HG03378 (cell line): ENCODE measurements at regions not wholly inside any gene's neighbourhood (a gene's known extent, or its start where the extent isn't known, plus 50 kb on each side); places are given as distances from the start of the nearest gene placed in this dataset.
"Not testable (repeated sequence)": the region's sequence is repeated elsewhere in the genome, so short reads cannot be mapped to it uniquely, and the experiment has no call there.

Source experiments
- ATAC-seq: cut with Tn5 transposase; IDR thresholded peaks from one replicate; pipeline ENCODE4 v1.9.1; 2021; ENCODE audit warnings: mild to moderate bottlenecking, moderate library complexity; ENCODE audit not compliant: unreplicated experiment

DNA sequence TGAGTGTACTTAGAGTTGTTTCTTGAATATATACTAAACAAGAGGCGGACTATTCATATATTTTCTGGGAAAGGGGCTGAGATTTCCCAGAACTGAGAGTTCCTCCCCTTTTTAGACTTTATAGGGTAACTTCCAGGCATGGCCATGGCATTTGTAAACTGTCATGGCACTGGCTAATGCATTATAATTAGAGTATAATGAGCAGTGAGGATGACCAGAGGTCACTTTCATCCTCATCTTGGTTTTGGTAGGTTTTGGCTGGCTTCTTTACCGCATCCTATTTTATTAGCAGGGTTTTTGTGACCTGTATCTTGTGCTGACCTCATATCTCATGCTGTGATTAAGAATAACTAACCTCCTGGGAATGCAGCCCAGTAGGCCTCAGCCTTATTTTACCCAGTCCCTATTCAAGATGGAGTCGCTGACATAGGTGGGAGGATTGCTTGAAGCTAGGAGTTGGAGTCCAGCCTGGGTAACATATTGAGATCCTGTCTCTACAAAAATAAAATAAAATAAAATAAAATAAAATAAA, 91.4 kb downstream of the MOBP start:
- no peak for ATAC-seq

DNA sequence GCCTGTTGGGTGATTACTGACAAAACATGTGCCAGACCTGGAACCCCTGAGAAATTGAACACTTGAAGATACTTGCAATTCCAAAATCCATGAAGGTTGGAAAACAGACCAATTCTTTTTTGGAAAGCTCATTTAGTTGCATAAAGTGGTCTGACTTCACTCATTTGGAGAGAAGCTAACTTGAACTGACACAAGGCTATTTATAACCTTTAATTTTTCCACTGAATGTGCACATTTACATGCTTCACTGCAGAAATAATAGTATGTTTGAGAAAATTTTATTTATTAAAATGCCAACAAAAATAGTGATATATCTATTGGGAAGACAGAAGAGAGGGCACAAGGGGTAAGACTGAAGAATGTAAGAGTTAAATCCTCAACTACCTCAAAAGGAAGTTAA, 92.1 kb downstream of the MOBP start:
- no peak for ATAC-seq

DNA sequence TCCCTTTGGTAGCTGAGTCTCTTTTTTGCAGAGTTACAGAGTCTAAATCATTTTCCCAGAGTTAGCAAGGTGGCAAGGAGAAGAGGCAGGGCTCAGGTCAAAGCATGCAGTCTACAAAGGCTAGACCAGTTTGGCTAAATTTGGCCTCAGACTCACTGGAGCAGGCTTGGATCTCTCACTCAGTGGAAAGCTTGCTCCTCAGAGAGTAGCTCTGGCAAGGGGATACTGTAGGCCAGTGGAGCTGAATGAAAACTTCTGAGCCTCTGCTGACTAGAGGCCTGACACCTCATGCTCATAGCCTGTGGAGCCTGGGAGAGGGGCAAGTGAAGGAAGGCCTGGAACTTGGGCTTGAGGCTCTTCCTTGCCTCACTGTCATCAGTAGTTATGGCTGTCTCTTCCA, 101.0 kb downstream of the MOBP start:
- no peak for ATAC-seq

DNA sequence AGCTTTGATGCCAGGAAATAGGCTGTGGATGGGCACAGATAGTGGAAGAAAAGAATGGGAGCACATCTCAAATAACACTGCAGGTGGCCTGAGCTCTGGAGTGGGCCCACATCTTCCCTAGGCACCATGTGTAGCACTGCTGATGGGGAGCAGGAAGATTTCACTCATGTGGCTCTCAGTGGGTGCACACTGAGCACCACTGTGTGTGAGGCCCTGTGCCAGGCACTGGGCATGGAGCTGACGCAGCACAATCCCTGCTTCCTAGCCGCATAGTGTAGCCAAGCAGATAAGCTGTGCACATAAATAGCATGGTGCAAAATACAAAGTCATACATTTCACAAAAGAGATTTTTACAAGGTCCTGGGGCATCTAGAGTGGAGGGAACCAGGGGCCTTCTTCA, 101.6 kb downstream of the MOBP start:
- ATAC-seq: no peak

DNA sequence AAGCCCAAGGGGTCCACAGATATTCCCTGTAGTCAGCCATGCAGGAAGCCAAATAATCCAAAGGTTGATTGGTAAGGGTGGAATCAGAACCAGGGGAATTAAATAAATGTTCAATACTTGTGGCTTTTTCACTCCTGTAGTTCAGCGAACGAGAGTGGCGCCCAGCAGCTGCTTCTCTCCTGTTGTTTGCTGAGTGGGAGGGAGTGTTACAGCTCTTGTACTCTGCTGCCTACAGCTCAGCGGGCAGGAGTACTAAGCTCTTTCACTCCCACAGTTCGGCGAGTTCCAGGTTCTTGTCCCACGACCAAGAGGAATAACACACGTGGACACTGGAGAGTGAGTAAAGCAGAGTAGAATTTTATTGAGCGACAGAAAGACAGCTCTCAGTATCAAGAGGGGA, 105.9 kb downstream of the MOBP start:
- ATAC-seq: no peak

DNA sequence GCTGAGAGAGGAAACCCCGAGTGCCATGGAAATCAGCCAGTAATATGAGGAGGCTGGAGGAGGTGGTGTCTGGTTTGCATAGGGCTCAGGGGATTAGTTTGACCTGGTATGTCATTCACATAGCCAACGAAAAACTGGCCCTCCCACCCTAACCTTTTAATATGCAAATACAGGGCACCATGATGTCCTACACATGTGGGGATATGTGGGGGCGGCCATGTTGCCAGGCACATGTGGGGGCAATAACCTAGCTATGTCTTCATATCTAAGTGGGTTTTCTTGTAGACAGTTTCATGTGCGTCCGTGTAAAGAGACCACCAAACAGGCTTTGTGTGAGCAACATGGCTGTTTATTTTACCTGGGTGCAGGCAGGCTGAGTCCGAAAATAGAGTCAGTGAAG, 110.1 kb downstream of the MOBP start:
- ATAC-seq: no peak

DNA sequence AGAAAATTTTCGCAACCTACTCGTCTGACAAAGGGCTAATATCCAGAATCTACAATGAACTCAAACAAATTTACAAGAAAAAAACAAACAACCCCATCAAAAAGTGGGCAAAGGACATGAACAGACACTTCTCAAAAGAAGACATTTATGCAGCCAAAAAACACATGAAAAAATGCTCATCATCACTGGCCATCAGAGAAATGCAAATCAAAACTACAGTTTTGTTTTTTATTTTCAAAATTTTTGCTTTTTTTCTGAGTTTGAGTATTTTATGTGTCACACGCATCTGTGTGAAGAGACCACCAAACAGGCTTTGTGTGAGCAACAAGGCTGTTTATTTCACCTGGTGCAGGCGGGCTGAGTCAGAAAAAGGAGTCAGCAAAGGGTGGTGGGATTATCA, 118.7 kb downstream of the MOBP start:
- not testable (repeated sequence) for ATAC-seq

DNA sequence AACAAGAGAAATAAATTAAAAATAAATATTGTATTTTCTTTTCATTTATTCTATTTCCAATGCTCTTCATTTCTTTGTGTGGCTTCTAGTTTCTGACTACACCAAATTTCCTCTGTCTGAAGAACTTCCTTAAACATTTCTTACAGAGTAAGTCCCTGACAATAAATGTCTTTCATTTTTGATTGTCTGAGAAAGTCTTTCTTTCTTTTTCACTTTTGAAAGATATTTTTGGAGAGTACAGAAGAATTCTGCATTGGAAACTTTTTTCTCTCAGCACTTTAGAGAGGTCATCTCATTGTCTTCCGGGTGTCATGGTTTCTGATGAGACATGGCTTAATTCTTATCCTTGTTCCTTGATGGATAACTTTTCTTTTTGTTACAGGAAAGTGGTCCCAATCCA, 119.6 kb downstream of the MOBP start:
- ATAC-seq: no peak

DNA sequence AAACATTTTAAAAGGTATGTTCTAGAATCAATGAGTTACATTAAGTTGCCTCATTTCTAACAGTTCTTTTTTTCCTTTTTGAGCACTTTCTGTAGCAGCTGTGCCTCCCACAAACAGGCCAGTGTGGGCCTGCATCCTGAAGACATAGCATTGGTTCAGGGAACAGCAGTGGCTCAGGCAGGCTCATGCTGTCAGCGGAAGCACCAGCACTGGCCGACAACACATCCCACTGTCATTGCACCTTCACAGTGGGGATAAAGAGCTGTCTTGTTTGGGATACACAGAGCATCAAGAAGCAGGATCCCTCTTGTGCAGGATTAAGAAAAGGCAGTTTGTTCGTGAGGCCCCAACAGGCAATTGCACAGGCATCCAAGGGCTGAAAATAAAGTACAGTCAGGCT, 123.3 kb downstream of the MOBP start:
- no peak for ATAC-seq

DNA sequence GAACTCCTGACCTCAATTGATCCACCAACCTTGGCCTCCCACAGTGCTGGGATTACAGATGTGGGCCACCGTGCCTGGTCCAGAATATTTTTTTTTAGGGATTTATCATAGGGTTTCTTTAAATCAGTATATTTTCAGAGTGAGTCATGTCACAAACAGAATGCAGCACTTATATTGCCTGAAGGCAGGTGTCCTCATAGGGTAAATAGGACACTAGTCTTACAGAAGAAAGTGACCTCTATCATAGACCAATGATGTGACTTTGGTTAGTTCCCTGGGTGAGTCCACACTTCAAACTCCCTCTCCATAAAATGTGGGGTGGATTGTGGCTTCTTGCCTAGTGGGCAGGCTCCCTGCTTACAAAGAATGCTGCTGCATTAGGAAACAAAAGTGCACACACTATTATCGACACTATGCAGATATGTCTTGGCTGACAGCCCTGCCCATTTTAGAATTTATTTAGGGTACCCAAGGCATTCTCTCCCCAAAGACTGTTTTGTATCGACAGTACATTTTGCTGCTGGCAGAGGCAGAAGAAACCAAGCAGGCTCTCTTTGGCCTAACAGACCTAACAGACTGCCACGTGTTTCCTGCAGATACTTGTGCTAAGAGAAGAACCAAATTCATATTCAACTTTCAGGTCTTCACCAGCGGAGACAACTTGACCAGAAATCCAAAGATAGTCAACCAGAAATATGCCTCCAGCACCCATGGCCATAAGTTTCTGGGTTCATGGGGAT, 125.0 kb downstream of the MOBP start:
- ATAC-seq: no peak

DNA sequence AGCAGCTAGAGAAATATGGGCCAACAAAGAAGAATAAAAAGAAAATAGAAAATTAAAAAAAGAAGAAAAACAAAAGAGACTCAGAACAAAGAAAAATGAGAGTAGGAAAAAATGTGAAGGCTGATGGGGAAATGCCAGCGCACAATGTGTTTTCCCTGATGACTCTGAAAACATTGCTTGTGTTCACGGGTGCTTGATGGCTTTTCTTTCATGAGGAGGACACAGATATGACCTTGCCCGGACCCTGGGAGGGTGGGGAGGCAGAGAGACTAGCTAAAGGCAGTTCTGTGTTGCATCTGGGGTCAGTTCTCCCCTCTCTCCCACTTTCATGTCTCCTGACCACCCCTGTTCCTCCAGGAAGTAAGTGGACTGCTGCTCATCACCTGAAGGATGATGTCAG, 125.9 kb downstream of the MOBP start:
- no peak for ATAC-seq

DNA sequence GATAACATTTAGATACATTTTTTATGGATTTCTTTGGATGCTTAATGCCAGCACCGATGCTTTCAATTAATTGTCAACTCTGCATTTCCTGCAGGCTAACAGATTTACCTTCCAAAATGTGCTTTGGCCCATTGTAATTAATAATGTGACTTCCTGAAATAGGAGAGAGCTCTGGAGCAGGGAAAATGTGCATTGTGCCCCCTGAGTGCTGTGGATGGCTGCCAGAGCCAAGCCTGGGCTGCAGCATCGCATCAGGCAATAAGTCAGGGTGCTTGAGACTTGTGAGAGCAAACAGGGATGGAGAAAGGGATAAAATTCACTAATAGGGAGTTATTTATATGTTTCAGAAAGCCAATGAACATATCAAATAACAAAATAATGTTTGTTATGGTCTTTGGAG, 133.8 kb downstream of the MOBP start:
- ATAC-seq: no peak

DNA sequence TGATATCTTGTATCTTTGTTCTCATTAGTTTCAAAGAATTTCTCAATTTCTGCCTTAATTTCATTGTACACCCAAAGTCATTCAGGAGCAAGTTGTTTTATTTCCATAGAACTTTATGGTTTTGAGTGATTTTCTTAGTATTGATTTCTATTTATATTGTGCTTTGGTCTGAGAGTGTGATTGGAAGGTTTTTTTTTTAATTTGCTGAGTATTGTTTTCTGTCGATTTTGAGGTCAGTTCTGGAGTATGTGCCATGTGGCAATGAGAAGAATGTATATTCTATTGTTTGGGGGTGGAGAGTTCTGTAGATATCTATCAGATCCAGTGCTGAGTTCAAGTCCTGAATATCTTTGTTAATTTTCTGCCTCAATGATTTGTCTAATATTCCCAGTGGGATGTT, 138.4 kb downstream of the MOBP start:
- ATAC-seq: no peak

DNA sequence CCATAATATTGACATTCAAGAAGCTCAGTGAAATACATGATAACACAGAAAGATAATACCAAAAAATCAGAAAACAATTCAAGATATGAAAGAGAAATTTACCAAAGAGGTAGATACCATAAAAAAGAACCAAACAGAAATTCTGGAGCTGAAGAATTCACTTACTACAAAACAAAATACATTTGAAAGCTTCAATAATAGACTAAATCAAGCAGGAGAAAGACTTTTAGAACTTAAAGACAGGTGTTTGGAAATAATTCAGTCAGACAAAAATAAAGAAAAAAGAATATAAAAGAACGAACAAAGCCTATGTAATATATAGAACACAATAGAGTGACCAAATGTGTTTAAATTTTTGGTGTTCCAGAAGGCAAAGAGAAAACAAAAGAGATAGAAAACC, 158.7 kb downstream of the MOBP start:
- no peak for ATAC-seq

DNA sequence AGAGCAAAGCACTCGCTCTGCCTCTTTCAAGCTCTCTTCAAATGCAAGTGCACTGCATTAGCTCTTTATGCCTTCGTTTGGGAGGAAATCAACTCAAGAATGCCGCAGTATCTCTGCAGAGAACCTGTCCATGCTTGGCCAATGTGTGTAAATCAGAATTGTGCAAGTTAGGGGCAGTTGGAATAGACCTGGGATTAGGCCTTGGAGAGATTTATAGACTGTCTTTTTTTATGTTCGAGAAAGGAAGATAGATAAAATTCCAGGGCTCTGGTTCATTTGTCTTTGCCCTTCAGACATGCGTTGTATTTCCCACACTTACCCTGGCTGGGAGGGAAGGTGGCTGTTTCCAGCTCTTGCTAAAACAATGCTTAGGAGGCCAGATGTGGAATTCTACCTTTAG, 163.7 kb downstream of the MOBP start:
- ATAC-seq: no peak

DNA sequence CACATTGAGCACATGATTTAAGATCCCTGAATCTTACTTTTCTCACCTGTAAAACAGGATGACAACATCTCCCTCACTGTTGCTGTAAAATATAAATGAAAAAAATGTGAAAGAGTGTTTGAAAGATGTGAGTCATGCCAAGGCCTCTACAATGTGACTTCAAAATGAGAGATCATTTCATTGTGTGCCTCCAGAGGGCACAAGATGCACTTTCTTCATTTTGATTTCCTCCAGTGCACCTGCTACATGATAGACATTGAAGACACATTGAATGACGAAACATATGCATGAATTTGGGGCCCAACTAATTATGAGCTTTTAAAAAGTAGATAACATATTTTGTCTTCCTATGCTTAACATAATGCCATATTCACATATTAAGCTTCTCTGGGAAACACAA, 170.3 kb downstream of the MOBP start:
- ATAC-seq: no peak

DNA sequence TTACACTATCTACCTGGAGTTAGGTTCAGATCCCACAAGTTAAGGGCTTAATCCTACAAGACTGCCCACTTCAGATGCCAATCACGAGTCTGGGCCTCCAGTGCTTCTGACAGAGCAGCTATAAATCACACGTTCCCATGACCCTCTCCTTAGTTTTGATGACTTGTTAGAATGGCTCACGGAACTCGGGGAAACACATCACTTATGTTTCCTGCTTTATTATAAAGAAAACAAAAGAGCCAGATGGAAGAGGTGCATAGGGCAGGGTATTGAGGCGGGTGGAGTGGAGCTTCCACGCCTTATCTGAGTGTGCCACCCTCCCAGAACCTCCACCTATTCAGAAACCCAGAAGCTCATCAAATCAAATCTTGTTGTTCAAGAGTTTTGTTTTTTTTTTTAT, 170.8 kb downstream of the MOBP start:
- ATAC-seq: no peak

DNA sequence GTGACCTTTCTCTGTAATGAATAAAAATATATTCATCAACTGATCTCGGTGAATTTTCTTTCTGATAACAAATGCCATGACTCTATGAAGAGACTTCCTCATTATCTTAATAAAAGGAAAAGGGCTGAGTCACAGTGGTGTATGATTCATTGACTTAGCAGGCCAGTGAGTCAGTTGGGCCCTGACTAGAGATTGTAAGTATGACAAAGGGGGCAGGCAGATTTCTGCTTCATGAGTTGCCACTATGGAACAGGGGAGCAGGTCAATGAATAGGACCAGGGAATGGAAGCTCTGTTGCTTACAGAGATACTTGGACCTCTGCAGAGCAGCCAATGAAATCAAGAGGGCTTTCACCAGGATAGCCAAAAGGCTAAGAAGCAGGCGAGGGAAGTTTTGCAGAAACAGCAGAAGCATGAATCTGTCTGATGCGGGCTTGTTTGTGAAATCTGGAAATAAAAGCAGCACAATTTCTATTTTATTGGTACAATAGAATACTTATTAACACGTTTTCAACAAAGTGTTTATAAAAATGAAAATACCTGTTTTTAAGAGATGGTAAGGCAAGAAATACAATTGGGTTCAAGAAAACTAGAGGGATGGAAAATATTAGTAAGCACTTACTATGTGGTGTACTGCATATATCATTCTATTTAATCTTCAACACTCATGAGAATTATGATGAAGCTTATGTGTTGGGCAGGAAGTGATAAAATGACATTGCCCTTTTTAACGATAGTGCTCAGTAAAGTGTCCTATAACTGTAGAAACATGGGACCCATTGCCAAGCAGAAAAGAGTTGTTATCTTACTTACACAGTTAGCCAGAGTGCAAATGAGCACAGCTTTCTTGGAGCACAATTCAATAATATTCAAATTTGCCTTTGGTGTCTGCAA, 169.8 kb upstream of the MYRIP start:
- ATAC-seq: peak; percentile 51

DNA sequence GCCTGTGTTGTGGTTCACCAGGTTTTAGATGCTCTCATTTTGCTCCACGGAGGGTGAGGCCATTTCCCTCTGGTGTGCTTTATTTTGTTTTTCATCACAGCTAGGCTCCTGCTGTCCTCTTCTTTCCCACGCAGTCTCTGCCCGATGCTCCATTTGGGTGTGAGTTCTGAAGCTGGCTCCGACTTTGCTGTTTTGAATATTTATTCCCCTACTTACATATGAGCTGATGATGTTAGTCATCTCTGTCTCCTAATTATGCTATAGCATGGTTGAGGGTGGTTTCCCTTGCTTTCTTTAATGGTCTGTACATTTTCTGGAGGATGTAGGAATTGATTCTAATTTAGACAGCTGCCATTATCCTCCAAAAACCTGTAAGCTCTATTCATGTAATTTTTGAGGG, 168.1 kb upstream of the MYRIP start:
- no peak for ATAC-seq

DNA sequence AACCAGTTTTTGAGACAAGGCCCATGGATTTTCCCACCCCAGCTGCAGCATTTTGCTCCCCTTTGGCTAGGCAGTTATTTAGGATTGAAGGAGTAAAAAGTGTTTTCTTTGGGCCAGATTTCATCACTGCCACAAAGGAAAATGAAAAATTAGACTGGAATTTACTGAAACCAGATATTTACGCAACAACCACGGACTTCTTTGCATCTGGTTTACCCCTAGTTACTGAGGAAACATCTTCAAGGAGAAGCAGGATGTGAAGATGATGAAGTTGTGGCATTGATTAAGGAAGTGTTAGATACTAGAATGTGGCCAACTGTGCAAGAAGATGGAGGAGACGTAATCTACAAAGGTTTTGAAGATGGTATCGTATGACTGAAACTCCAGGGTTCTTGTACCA, 165.2 kb upstream of the MYRIP start:
- ATAC-seq: no peak

DNA sequence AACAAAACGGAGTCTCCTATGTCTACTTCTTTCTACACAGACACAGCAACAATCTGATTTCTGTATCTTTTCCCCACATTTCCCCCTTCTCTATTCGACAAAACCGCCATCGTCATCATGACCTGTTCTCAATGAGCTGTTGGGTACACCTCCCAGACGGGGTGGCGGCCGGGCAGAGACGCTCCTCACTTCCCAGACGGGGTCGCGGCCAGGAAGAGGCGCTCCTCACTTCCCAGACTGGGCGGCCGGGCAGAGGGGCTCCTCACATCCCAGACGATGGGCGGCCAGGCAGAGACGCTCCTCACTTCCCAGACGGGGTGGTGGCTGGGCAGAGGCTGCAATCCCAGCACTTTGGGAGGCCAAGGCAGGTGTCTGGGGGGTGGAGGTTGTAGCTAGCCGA, 158.2 kb upstream of the MYRIP start:
- not testable (repeated sequence) for ATAC-seq
